GM19324 (cell line): ENCODE measurements at regions not wholly inside any gene's neighbourhood (a gene's known extent, or its start where the extent isn't known, plus 50 kb on each side); places are given as distances from the start of the nearest gene placed in this dataset.
A peak's percentile ranks its signal among the peaks of the same experiment; 100 is the strongest.

Experiments
- ATAC-seq: cut with Tn5 transposase; IDR thresholded peaks from one replicate; pipeline ENCODE4 v1.9.1; 2021; ENCODE audit warnings: mild to moderate bottlenecking, moderate library complexity; ENCODE audit not compliant: unreplicated experiment, low FRiP score

DNA sequence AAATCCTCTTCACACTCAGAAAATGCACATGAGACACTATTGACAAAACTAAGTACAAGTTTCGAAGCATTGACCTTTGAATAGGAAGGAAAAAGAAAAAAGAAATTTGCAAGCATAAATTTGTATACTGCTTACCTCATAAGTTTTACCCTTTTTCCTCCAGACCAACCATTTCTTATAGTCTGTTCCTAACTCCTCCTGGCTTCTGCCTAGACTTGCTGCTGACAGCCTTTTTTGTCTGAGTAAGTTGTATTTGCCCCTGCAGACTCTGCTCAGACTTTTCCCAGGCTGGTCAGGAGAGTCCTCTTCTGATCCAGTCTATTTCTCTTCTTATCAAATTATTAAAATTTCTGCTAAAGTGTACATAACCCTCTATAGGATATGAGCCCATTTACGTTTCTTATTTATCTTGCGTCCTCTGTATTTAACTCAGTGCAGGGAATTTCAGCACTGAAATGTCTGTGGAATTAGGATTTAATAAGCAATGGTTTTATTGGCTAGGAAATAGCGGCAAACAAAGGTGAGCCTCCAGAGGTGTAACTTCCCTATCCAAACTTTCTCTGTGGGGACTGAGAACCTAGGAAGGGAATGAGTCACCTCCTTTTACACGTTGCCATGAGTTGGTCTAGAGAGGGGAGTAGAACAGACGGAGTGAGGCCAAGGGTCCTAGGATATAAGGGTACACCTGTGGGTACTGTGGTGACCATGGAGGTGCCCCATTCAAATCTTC, 207.1 kb upstream of the MARCKS start:
- ATAC-seq: peak; percentile 30

DNA sequence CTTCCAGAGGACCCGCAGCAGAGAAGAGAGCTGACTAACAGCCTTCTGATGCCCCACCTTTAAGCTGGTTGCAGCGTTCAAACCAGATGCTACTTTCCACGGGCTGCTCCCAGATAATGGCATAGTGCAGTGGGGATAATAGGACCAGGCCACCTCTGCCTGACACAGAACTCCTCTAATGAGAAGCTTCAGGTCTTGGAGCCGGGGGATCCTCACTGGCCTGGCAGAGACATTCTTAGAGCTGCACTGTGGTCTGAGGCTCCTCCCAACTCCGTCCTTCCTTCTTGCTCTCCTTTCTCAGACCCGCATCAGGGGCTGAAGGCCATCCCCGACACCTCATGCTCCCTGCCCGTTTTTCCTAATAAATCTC, 206.6 kb upstream of the MARCKS start:
- ATAC-seq: no peak

DNA sequence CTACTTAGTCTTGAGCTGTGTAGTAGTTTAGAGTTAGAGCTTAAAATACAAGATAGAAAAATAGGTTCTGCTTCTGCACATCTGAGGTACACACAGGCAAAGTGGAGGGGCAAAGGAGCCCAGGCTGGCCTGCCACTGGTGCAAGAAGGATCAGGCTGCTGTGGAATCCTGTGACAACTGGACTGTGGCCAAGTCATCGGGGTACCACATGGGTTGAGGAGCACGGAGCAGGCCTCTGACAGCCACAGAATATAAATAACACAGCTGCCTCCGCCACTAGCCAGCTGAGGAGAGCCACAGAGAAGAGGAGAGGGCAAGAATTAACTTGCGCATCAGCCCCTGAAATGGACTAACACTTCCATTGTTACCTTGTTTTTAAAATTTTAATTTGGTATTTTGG, 206.0 kb upstream of the MARCKS start:
- ATAC-seq: peak; percentile 36

DNA sequence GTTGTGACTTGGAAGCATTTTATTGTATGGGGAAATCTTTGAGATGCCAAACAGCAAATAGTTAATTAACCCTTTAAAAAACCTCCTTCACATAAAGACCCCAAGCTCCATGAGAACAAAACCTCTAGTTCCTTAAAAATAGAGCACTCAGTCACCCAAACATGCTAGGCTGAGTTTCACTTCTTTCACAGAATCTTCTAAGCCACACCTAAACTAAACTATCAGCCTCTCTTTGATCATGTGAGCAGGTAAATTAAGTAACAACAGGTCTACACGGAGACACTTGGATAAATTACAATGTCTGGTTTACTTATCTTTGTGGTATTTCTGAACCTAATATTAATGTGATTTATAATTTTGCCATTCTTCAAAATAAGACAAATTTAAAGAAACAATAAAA, 205.2 kb upstream of the MARCKS start:
- no peak for ATAC-seq

DNA sequence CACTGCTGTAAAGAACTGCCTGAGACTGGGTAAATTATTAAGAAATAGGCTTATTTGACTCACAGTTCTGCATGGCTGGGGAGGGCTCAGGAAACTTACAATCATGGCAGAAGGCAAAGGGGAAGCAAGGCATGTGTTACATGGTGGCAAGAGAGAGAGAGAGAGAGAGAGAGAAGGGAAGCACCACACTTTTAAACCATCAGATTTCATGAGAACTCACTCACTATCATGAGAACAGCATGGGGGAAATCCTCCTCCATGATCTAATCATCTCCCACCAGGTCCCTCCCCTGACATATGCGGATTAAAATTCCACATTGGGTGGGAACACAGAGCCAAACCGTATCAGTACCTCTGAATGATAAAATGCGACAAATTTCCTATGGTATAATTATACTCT, 203.9 kb upstream of the MARCKS start:
- ATAC-seq: no peak

DNA sequence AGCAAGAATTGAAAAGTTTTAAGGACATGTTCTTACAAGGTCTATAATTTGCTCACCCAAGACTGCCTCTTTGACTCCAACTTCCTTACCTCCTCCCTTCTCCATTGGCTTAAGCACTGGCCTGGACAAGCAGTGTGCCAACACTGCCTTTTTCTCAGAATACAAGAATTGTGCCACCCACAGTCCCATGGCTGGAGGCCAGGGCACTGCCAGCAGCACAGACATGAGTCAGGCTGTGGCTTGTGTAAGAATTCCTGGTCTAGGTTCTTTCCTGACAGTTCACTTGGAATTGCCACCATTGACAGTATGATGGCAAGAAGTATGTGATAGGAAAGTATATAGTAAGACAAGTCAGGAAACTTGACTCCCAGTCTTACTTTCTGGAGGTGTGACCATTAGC, 202.7 kb upstream of the MARCKS start:
- ATAC-seq: no peak

DNA sequence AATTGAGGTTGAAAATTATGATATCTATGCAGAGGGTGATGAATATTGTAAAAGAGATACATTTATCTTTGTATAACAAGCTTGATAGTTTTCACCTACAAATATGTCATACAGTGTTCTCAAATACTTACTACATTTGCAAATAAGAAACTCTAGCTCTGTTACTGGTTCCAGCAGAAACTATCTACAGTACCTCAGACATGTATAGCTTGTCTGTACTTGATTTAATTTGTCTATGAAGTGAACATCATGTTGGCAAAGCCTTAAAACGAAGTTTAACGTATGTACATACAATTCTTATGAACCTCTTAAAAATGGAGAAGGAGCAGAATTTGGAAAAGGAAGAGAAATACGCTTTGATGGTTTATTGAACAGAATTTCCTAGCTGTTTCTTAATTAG, 201.4 kb upstream of the MARCKS start:
- ATAC-seq: no peak

DNA sequence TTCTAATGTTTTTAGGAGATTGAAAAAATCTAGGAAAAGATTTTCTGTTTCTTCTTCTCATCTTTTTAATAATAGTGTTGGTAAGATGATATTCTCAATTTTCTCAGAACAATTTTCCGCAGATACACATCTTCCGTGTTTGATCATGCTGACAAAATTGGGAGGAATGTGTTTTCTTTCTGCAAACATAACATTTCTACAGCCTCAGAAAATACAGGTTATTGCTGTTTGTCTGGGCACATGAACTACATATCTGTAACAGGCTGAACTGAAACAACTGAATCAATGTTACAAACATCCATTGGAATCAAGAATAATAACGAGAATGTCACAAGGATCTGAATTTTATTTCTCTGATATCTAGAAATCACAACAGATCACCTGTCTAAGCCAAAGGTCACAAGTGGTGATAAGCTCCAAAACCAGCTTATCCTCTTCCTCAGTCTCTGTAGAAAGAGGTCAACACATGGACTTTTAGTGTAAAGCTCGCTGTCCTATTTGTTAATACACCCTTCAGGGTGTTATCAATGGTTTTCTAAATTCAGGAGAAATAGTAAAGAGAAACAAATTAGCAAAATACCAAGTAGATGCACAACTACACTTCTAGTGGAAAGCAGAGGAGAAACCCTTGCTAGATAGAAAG, 197.3 kb upstream of the MARCKS start:
- no peak for ATAC-seq

DNA sequence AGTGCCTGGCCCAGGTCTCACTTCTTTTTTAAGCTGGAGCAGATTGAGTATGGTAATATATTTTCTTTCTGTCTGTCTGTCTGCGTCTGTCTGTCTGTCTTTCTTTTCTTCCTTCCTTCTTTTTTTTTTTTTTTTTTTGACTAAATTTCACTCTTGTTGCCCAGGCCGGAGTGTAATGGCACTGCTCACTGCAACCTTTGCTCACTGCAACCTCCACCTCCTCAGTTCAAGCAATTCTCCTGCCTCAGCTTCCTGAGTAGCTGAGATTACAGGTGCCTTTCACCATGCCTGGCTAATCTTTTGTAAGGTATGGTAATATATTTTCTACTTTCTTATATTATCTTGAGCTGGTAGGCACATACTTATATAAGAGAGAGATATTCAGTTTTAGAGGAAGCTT, 196.3 kb upstream of the MARCKS start:
- ATAC-seq: no peak

DNA sequence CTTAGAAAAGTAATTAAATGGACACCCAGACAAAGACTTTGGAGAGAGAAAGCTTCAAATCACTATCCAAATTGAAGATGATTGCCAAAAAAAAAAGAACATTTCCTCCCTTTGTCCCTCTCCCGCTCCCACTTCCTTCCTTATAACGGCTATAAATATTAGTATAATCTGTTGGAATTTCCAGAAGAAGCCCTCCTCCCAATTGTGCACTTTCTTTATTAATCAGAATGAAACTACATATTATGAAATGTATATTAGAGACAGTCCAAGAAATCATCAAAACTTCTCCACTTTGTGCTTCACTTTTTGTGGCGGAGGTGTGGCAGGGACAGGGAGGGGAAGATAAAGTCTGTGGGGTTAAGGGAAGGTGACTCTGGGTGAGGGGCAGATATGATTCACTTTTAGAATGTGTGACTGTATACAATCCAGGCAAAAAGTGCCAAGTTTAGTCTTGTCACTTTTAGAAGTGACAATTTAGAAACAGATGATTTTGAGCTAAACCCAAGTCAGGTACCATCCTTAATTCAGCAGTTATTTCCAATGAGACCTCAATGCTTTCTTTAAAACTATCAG, 195.0 kb upstream of the MARCKS start:
- ATAC-seq: no peak

DNA sequence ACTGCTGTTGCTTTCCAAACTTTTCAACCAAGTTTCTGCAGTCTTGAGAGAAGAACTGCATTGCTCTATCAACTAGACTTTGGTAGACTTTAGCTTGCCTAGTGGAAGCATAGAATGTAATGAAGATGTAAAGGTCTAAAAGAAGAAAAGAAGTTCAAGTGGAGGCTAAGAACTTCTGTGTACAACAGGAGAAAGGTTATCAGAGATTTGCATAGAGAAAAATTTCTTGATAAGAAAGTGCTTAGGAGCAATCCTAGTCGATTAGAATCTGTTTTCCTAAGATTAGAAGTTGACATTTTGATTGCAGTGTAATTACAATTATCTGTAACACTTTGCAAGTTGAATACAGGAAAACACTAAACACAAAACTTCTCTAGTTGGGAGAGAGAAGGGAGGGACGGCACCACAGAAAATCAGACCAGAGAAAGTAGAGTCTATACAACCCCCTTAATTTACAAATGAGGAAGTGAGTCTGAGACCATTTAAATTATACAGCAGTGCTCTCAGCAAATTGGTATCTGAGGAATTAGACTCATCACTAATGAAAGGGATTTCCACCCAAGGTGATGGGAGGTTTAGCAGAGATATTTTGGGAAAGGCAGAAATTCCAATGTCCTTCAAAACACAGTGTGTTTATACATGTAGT, 194.3 kb upstream of the MARCKS start:
- ATAC-seq: peak; percentile 67

DNA sequence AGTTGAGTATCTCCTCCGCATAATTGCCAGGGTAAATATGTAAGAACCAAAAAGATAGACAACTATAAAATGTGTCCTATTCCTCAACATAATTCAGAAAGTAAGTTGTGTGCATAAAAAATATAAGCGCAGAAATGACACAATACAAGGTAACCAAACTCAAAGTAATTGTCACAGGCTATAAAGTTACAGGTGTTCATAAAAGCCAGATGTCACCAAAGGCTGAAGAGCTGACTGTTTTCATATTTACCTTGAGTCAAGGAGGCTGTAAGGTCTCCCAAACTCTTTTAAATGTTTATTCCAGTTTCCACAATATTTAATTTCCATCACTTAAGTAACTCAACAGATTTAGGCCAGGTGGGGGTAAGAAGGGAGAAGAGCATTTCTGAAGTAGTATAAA, 192.2 kb upstream of the MARCKS start:
- no peak for ATAC-seq

DNA sequence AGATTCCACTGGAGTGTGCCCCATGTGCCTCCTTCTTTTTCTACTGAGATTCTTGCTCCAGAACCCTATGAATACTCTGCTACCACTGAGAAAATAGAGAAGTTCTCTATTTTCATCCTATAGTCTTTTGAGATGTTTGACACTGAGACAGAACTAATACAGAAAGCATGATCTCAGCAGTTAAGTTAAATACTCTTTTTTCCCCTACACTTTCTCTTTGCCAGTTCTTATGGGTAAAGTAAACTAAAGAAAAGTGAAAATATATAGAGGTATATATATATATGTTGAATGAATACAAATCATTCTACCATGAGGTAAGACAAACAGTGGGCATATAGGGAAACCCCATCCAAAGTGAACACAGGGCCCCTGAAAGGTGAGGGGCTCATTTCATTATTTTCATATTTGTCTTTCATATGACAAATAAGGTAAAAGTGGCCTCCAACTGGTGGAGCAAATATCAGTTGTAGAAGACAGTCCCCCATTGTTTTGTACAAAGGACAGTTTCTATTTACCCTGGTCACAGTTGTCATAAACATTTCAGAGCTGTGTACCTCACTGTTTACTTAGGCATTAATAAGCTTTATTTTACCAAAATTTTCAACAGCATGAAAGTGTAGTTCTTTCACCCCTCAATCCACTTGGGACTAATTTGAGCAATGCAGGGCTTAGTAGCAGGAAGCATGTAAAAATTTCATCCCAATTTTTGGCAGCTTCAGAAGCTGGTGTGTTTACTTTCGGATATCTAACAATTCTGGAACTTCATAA, 188.3 kb upstream of the MARCKS start:
- ATAC-seq: no peak

DNA sequence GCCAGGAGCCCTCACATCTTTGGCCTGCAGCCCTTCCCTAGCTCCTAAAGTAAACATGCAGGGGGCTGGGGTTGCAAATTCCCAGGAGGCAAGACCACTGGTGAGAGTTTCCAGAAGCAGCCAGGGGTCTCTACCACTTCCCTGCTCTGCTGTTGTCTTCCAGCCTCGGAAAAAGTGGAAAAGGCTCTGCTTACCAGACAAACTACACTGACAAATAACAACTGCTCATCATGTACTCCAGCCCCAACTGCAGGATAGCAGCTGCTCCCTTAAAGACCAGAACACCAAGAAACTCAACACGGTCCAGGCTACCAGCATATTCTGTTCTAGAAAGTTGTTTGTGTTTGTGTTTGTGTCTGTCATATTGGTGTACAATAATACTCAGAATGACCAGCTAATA, 187.5 kb upstream of the MARCKS start:
- no peak for ATAC-seq

DNA sequence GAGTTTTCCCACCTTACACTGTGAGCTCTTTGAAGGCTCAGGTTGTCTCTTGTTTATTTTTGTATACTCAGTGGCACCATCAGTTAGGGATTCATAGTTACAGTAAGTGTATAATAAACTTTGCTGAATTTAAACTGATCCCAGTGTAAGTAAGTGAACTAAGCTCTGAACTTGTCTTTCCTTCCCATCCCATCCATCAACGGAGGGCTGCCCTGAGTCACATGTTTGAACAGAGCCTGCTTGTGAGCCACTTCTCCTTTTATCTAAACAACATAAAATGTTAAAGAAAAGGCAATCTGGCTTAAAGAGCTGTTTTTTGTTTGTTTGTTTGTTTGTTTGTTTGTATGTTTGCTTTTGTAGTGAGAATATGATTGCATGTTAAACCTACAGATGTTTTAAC, 185.7 kb upstream of the MARCKS start:
- no peak for ATAC-seq

DNA sequence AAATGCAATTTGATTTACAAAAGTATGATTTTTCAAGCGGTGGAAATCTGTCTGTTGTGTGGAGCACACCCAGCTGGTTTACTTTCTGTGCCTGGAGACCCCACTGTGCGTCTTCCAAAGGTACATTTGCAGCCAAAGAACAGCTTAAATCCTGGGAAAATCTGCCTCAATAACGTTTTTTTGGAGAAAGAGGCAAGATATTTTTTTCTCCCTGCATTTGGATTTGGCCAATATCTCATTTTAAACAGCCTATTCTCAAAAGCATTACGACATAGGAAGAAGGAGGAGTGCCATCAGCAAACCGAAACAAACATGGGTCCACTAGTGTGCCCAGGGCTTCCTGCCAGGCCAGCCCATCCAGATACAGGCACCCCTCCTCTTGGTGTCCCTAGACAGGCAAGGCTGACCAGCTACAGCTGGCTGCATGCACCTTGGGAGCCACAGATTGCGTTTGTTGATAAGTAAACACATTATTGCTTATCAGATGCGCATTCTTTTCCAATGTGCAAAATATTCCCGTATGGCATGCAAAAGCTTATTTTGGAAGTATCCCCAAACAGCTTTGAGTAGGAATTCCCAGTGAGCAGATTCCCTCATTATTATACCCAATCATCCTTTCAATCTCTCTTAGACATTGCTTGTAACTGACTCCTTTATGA, 184.5 kb upstream of the MARCKS start:
- ATAC-seq: no peak

DNA sequence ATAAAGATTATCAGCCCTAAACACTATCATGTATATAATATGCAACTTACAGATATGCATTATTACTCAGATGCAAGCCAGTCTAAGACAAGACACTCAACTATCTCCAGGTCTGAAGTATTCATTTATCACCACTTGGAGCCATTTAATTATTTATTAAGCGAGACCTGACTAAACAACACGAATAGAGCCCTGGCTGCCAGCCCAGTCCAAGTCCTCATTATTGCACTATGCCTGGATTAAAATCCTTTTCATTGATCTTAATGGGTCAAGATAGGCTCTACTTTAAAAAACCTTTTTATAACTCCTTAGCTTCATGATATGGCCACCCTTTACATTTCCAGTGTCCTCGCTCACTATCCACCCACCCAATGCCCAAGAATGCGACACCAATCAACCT, 183.1 kb upstream of the MARCKS start:
- ATAC-seq: no peak

DNA sequence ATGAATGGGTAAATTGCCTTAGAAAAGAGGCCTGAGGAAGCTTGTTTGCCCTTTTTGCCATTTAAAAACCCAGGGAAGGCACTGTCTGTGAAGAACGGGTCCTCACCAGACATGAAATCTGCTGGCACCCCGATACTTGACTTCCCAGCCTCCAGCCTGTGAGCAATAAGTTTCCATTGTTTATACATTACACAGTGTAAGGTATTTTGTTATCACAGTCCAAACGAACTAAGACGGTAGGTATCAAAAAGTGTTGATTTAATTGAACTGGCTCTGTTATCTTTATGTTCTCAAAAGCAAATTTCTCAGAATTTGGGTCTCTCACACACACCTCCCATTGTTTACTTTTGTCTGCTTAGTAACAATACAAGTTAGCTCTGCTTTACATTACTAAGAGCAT, 181.1 kb upstream of the MARCKS start:
- ATAC-seq: no peak

DNA sequence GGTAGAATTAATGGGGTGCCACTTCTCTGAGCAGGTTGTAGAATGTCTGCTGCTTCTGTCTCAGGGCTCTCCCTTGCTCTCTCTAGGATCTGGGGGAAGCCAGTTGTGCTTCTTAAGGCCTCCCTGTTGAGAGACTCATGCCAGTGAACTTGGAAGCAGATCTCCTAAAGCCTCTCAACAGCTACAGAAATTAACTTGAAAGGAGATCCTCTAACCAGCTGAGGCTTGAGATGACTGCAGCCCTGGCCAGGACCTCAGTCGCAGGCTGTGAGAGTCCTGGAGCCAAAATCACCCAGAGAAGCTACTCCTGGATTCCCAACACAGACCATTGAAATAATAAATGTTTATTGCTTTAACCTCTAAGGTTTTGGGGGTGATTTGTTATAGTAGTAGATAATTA, 180.2 kb upstream of the MARCKS start:
- ATAC-seq: no peak

DNA sequence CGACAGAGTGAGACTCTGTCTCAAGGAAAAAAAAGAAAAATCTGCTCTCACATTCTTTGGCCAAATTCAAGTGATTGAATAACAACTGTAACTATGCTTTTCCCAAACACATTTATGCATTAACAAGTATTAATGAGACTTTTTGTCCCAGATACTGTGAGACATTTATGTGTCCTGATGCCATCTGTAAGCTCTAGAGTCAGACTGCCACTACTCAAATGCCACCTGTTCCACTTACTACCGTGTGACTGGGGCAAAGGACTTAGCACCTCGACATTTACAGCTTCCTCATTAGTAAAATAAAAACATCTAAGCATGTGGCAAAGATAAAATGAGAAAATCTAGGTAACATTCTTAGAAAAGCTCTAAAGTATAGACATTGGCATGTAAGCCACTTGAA, 178.1 kb upstream of the MARCKS start:
- no peak for ATAC-seq

DNA sequence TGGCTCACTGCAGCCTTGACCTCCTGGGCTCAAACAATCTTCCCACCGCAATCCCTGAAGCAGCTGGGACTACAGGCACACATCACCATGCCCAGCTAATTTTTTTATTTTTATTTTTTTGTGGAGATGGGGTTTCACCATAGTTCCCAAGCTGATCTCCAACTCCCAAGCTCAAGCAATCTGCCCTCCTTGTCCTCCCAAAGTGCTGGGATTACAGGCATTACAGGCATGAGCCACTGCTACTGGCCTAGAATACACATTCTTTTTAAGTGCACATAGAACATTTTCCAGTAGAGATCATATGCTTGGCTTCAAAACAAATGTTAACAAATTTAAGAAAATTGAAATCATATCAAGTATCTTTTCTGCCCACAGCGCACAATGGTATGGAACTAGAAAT, 176.8 kb upstream of the MARCKS start:
- no peak for ATAC-seq
